ENCODE measurements at regions not wholly inside any gene's neighbourhood (a gene's known extent, or its start where the extent isn't known, plus 50 kb on each side); places are given as distances from the start of the nearest gene placed in this dataset.

- no peaks in the 10 kb centered on the region for H3K4me1 Mint-ChIP-seq (ENCODE audit: low read depth, unreplicated experiment)
- H3K9me3 ChIP-seq: peaks cover 5% of the 10 kb centered on the region; the same call in 1 of the 2 replicates
- H3K27me3 ChIP-seq (replicated peaks; ENCODE audit: control insufficient read depth, insufficient read depth, low read length): no peaks in the 10 kb centered on the region
- intact Hi-C loops (cut with micrococcal nuclease; ENCODE audit: unreplicated experiment): no loop called here
- no peak for TF ChIP-seq CTCF (IDR thresholded peaks at IDR 0.05; ENCODE audit: insufficient read depth in 1 of 2, low read depth in 1 of 2, low read length in 1 of 2, severe bottlenecking in 1 of 2, unreplicated experiment in 1 of 2)
- H3K4me3 Mint-ChIP-seq (ENCODE audit: unreplicated experiment): no peak overlapping the region
- no peaks in the 10 kb centered on the region for H3K36me3 Mint-ChIP-seq (ENCODE audit: insufficient read depth, unreplicated experiment)
- ChIA-PET POLR2A (no interaction called here), CTCF (no interaction called here)
- BruUV-seq (replicated peaks): no TSS peak
- H3K27ac Mint-ChIP-seq (ENCODE audit: unreplicated experiment): no peak overlapping the region
- peaks cover 12% of the 10 kb centered on the region for H3K9me3 Mint-ChIP-seq (ENCODE audit: unreplicated experiment)
- no peaks in the 10 kb centered on the region for H3K36me3 ChIP-seq (ENCODE audit: control insufficient read depth, insufficient read depth, low read length)
- no peak for DNase-seq
- H3K27me3 Mint-ChIP-seq (ENCODE audit: insufficient read depth, unreplicated experiment): no peaks in the 10 kb centered on the region
- H3K4me3 ChIP-seq (ENCODE audit: low read depth, low read length): no peak overlapping the region
- H3K4me1 ChIP-seq: no peaks in the 10 kb centered on the region
Measured at GRCh38 chr10:37711617-37712488, 145.6 kb downstream of the ZNF248 start.

DNA sequence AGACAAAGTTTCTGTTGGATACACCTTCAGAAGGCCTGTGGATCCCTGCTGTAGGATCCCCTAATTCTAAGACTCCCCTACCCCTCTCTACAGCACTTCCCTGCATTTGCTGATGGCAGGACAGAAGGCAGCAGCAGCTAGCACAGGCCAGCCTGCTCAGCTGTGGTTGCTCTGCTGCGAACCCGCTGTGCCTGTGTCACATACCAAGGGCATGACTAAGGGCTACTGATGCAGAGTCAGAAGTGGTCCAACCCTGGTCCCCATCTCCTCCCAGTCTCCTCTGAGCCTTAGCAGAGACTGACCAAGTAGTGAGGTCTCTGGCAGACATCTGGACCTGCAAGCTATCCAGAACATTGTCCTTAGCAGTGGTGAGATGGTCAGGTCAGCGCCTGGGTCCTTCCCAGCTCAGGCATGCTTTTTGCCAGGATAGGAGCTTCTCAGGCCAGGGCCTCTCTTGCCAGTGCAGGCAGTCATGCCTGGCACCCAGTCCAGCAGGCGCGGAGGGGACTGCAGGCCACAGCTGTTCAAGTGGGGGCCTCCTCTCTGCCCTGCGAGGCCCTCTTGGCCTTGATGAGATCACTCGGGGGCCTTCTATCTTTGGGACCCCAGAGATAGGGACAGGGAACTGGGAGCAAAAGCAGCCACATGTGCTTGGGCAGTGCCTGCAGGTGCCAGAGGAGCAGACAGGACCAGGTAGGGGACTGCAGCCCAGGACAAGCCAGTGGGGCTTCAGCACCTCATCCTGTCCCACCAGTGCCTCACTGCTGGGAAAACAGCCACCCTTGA, 146.4 kb downstream of the ZNF248 start:
- Mint-ChIP-seq H3K27ac (ENCODE audit: unreplicated experiment) (no peak overlapping the region), H3K36me3 (ENCODE audit: insufficient read depth, unreplicated experiment) (no peaks in the 10 kb centered on the region), H3K27me3 (ENCODE audit: insufficient read depth, unreplicated experiment) (no peaks in the 10 kb centered on the region), H3K9me3 (ENCODE audit: unreplicated experiment) (peaks cover 4% of the 10 kb centered on the region), H3K4me1 (ENCODE audit: low read depth, unreplicated experiment) (no peaks in the 10 kb centered on the region), H3K4me3 (ENCODE audit: unreplicated experiment) (no peak overlapping the region)
- H3K4me3 ChIP-seq (ENCODE audit: low read depth, low read length): no peak overlapping the region
- no peaks in the 10 kb centered on the region for H3K36me3 ChIP-seq (ENCODE audit: control insufficient read depth, insufficient read depth, low read length)
- intact Hi-C loops (cut with micrococcal nuclease; ENCODE audit: unreplicated experiment): no loop called here
- POLR2A ChIA-PET: no interaction called here
- no peaks in the 10 kb centered on the region for H3K4me1 ChIP-seq
- peaks cover 5% of the 10 kb centered on the region; the same call in 1 of the 2 replicates for H3K9me3 ChIP-seq
- H3K27me3 ChIP-seq (replicated peaks; ENCODE audit: control insufficient read depth, insufficient read depth, low read length): no peaks in the 10 kb centered on the region
- DNase-seq: no peak
- CTCF ChIA-PET: no interaction called here
- TF ChIP-seq CTCF (IDR thresholded peaks at IDR 0.05; ENCODE audit: insufficient read depth in 1 of 2, low read depth in 1 of 2, low read length in 1 of 2, severe bottlenecking in 1 of 2, unreplicated experiment in 1 of 2): no peak
- no TSS peak for BruUV-seq (replicated peaks)

DNA sequence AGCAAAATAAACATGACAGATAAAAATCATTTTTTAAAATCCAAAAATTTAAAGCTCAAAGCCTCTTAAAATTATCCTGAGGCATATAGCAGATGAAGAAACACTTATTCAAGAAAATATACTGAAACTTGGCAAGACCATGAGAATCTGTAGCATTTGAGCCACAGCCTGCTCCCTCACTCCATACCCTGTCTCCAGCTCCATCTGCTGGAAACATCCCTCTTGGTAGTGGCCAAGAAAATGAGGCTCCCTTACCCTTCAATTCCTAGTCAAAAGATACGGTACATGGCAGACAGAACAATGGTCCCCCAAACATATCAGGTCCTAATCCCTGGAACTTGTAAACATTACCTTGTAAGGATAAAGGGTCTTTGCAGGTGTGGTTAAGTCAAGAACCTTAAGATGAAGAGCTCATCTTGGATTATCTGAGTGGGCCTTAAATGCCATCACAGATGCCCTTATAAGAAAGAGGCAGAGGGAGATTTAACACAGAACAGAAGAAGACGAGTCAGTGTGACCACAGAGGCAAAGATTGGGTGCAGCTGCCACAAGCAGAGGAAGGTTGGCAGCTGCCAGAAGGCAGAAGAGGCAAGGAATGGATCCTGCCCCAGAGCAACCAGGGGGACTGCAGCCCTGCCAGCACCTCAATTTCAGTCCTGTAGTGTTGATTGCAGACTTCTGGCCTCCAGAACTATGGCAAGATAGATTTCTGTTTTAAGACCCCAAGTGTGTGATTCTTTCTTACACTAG, 149.4 kb downstream of the ZNF248 start:
- Histone ChIP-seq H3K4me1 (no peaks in the 10 kb centered on the region), H3K36me3 (ENCODE audit: control insufficient read depth, insufficient read depth, low read length) (no peaks in the 10 kb centered on the region), H3K4me3 (ENCODE audit: low read depth, low read length) (no peak overlapping the region), H3K27me3 (replicated peaks; ENCODE audit: control insufficient read depth, insufficient read depth, low read length) (no peaks in the 10 kb centered on the region), H3K9me3 (no peaks in the 10 kb centered on the region; the same call in 1 of the 2 replicates)
- ChIA-PET CTCF (no interaction called here), POLR2A (no interaction called here)
- no TSS peak for BruUV-seq (replicated peaks)
- H3K4me1 Mint-ChIP-seq (ENCODE audit: low read depth, unreplicated experiment): no peaks in the 10 kb centered on the region
- peak in 1 of 2 experiments; percentile 19 for TF ChIP-seq CTCF (IDR thresholded peaks at IDR 0.05; ENCODE audit: insufficient read depth in 1 of 2, low read depth in 1 of 2, low read length in 1 of 2, severe bottlenecking in 1 of 2, unreplicated experiment in 1 of 2)
- no peak for DNase-seq
- no peak overlapping the region for H3K4me3 Mint-ChIP-seq (ENCODE audit: unreplicated experiment)
- no peak overlapping the region for H3K27ac Mint-ChIP-seq (ENCODE audit: unreplicated experiment)
- no peaks in the 10 kb centered on the region for H3K27me3 Mint-ChIP-seq (ENCODE audit: insufficient read depth, unreplicated experiment)
- H3K9me3 Mint-ChIP-seq (ENCODE audit: unreplicated experiment): no peaks in the 10 kb centered on the region
- intact Hi-C loops (cut with micrococcal nuclease; ENCODE audit: unreplicated experiment): no loop called here
- H3K36me3 Mint-ChIP-seq (ENCODE audit: insufficient read depth, unreplicated experiment): no peaks in the 10 kb centered on the region

Measured in Caco-2 (cell line).